Neural cell (in vitro differentiated cells): ENCODE measurements at regions not wholly inside any gene's neighbourhood (a gene's known extent, or its start where the extent isn't known, plus 50 kb on each side); places are given as distances from the start of the nearest gene placed in this dataset.

Experiments used
- CTCF ChIP-seq: fragments of 450-650 bp; IDR thresholded peaks from 2 replicates; pipeline ENCODE4 v1.5.1; 2014; ENCODE audit warnings: antibody characterized with exemption, mild to moderate bottlenecking, moderate library complexity; ENCODE audit not compliant: poor library complexity, severe bottlenecking
- EP300 ChIP-seq: fragments of 450-650 bp; conservative IDR thresholded peaks from 2 replicates; pipeline ENCODE4 v1.6.1; 2014; ENCODE audit warnings: antibody characterized with exemption, mild to moderate bottlenecking, moderate library complexity; ENCODE audit not compliant: poor library complexity, severe bottlenecking
- EZH2 ChIP-seq: fragments of 200-600, 300-800 bp; shearing (Covaris generic), sonication (generic); IDR thresholded peaks from 2 replicates; pipeline ENCODE4 v1.6.1; 2014; ENCODE audit warnings: antibody characterized with exemption, low read length, borderline replicate concordance, mild to moderate bottlenecking; ENCODE audit not compliant: insufficient read depth, poor library complexity, severe bottlenecking
- MXI1 ChIP-seq: fragments of 450-650 bp; conservative IDR thresholded peaks from 2 replicates; pipeline ENCODE4 v1.6.1; 2014; ENCODE audit warnings: antibody characterized with exemption, mild to moderate bottlenecking; ENCODE audit not compliant: poor library complexity, severe bottlenecking
- POLR2AphosphoS5 ChIP-seq: IDR thresholded peaks from 2 replicates; pipeline ENCODE4 v1.6.1; 2012
- REST ChIP-seq: IDR thresholded peaks from 2 replicates; pipeline ENCODE4 v1.6.1; 2012; ENCODE audit warnings: borderline replicate concordance
- SMC3 ChIP-seq: fragments of 450-650 bp; conservative IDR thresholded peaks from 2 replicates; pipeline ENCODE4 v1.6.1; 2014; ENCODE audit warnings: antibody characterized with exemption, mild to moderate bottlenecking, moderate library complexity; ENCODE audit not compliant: poor library complexity
- TAF1 ChIP-seq: IDR thresholded peaks from 2 replicates; pipeline ENCODE4 v1.6.1; 2012; ENCODE audit warnings: low read depth

- no peak for TF ChIP-seq CTCF
- no peak for TF ChIP-seq POLR2AphosphoS5
- no peak for TF ChIP-seq TAF1
- TF ChIP-seq SMC3, result no peak
- TF ChIP-seq EZH2, result no peak
- no peak for TF ChIP-seq MXI1
- no peak for TF ChIP-seq REST
- TF ChIP-seq EP300, result no peak
Measured at GRCh38 chr12:19963972-19964371, 404.4 kb upstream of the PDE3A start.
